SK-N-SH treated with all-trans-retinoic acid at 6 μM for 48 hours (cell line): ENCODE measurements at regions not wholly inside any gene's neighbourhood (a gene's known extent, or its start where the extent isn't known, plus 50 kb on each side); places are given as distances from the start of the nearest gene placed in this dataset.

Source experiments
- ATAC-seq: fragments of 200-7000 bp; cut with Tn5 transposase; 3 replicates; pipeline ENCODE4 v1.9.1; 2020; ENCODE audit warnings: mild to moderate bottlenecking, moderate library complexity
- ARNTL ChIP-seq: fragments of 450-650 bp; formaldehyde crosslinking; IDR thresholded peaks from 2 replicates; pipeline ENCODE4 v1.5.0; 2020; ENCODE audit warnings: low read depth, mild to moderate bottlenecking, moderate library complexity, borderline replicate concordance
- BACH2 ChIP-seq: fragments of 250-450 bp; sonication (Bioruptor Pico); IDR thresholded peaks from 2 replicates; pipeline ENCODE4 v1.9.0; 2021; ENCODE audit warnings: mild to moderate bottlenecking, borderline replicate concordance
- CSRNP3 ChIP-seq: fragments of 250-450 bp; sonication (Bioruptor Pico); IDR thresholded peaks from 2 replicates; pipeline ENCODE4 v1.5.1; 2021; ENCODE audit warnings: mild to moderate bottlenecking, moderate library complexity
- ESRRG ChIP-seq: fragments of 250-450 bp; sonication (Bioruptor Pico); IDR thresholded peaks from 2 replicates; pipeline ENCODE4 v1.6.1; 2021; ENCODE audit warnings: mild to moderate bottlenecking
- GLIS3 ChIP-seq: fragments of 250-450 bp; sonication (Bioruptor Pico); IDR thresholded peaks from 2 replicates; pipeline ENCODE4 v1.5.0; 2020; ENCODE audit warnings: mild to moderate bottlenecking, moderate library complexity
- ISL1 ChIP-seq: fragments of 250-450 bp; sonication (Bioruptor Pico); IDR thresholded peaks from 2 replicates; pipeline ENCODE4 v2.1.2; 2022; ENCODE audit warnings: mild to moderate bottlenecking, moderate library complexity
- OSR1 ChIP-seq: fragments of 250-450 bp; sonication (Bioruptor Pico); IDR thresholded peaks from 2 replicates; pipeline ENCODE4 v1.8.0; 2022; ENCODE audit warnings: moderate library complexity, mild to moderate bottlenecking, inconsistent platforms
- PATZ1 ChIP-seq: fragments of 250-450 bp; sonication (Bioruptor Pico); IDR thresholded peaks from 2 replicates; pipeline ENCODE4 v1.8.0; 2020; ENCODE audit warnings: mild to moderate bottlenecking, moderate library complexity, borderline replicate concordance
- PPARA ChIP-seq: fragments of 250-450 bp; sonication (Bioruptor Pico); IDR thresholded peaks from 2 replicates; pipeline ENCODE4 v1.5.0; 2020; ENCODE audit warnings: mild to moderate bottlenecking, borderline replicate concordance
- RARB ChIP-seq: fragments of 250-450 bp; sonication (Bioruptor Pico); IDR thresholded peaks from 2 replicates; pipeline ENCODE4 v1.8.0; 2021; ENCODE audit warnings: mild to moderate bottlenecking, moderate library complexity
- SNAI2 ChIP-seq: fragments of 250-450 bp; sonication (Bioruptor Pico); IDR thresholded peaks from 2 replicates; pipeline ENCODE4 v1.5.0; 2020; ENCODE audit warnings: mild to moderate bottlenecking, moderate library complexity
- TCF4 ChIP-seq: fragments of 250-450 bp; sonication (Bioruptor Pico); IDR thresholded peaks from 2 replicates; pipeline ENCODE4 v1.8.0; 2021; ENCODE audit warnings: mild to moderate bottlenecking, moderate library complexity, borderline replicate concordance
- TOX ChIP-seq: fragments of 250-450 bp; sonication (Bioruptor Pico); IDR thresholded peaks from 2 replicates; pipeline ENCODE4 v1.8.0; 2021; ENCODE audit warnings: mild to moderate bottlenecking, moderate library complexity, borderline replicate concordance
- TSHZ2 ChIP-seq: fragments of 250-450 bp; sonication (Bioruptor Pico); IDR thresholded peaks from 2 replicates; pipeline ENCODE4 v1.5.0; 2020; ENCODE audit warnings: mild to moderate bottlenecking, moderate library complexity
- ZC3H10 ChIP-seq: fragments of 250-450 bp; sonication (Bioruptor Pico); IDR thresholded peaks from 2 replicates; pipeline ENCODE4 v1.5.1; 2021; ENCODE audit warnings: mild to moderate bottlenecking, moderate library complexity
- ZFP3 ChIP-seq: fragments of 250-450 bp; sonication (Bioruptor Pico); IDR thresholded peaks from 2 replicates; pipeline ENCODE4 v1.5.0; 2020; ENCODE audit warnings: mild to moderate bottlenecking, moderate library complexity
- ZFP30 ChIP-seq: fragments of 450-650 bp; formaldehyde crosslinking; IDR thresholded peaks from 2 replicates; pipeline ENCODE4 v1.5.0; 2022; ENCODE audit warnings: mild to moderate bottlenecking, moderate library complexity
- ZNF565 ChIP-seq: fragments of 450-650 bp; formaldehyde crosslinking; conservative IDR thresholded peaks from 2 replicates; pipeline ENCODE4 v1.5.0; 2020; ENCODE audit warnings: low read depth, mild to moderate bottlenecking, moderate library complexity
- ZNF70 ChIP-seq: fragments of 450-650 bp; formaldehyde crosslinking; IDR thresholded peaks from 2 replicates; pipeline ENCODE4 v1.5.0; 2020; ENCODE audit warnings: mild to moderate bottlenecking, moderate library complexity
- ZNF8 ChIP-seq: fragments of 450-650 bp; formaldehyde crosslinking; IDR thresholded peaks from 2 replicates; pipeline ENCODE4 v1.5.0; 2020; ENCODE audit warnings: mild to moderate bottlenecking, moderate library complexity

- no peak for ATAC-seq
- TF ChIP-seq ZNF70 (CRISPR knock-in tag), result no peak
- no peak for TF ChIP-seq CSRNP3 (CRISPR knock-in tag)
- TF ChIP-seq ESRRG (CRISPR knock-in tag), result no peak
- TF ChIP-seq ISL1 (CRISPR knock-in tag), result no peak
Observed at GRCh38 chr7:52723606-52724005, 311.8 kb upstream of the POM121L12 start.

GRCh38 chr7:52720856-52721255 is 314.6 kb upstream of the POM121L12 start:
- no peak for ATAC-seq
- TF ChIP-seq OSR1, result no peak
- TF ChIP-seq, all 23 proteins: peak for 0

GRCh38 chr7:52719677-52720076 is 315.8 kb upstream of the POM121L12 start:
- ATAC-seq, result no peak
- TF ChIP-seq TSHZ2 (CRISPR knock-in tag) (no peak), ZFP3 (CRISPR knock-in tag) (no peak), ZNF8 (CRISPR knock-in tag) (no peak), TOX (no peak), ZFP30 (CRISPR knock-in tag) (no peak), RARB (CRISPR knock-in tag) (no peak), PATZ1 (CRISPR knock-in tag) (no peak), SNAI2 (no peak), PPARA (CRISPR knock-in tag) (no peak), OSR1 (no peak), BACH2 (CRISPR knock-in tag) (no peak)
- TF ChIP-seq, all 23 proteins: peak for 0

- TF ChIP-seq ARNTL (CRISPR knock-in tag), result no peak
- TF ChIP-seq RARB (CRISPR knock-in tag), result no peak
- TF ChIP-seq ZNF565 (CRISPR knock-in tag), result no peak
- no peak for TF ChIP-seq GLIS3
- TF ChIP-seq ZNF8 (CRISPR knock-in tag), result no peak
- TF ChIP-seq CSRNP3 (CRISPR knock-in tag), result no peak
- no peak for TF ChIP-seq ZC3H10 (CRISPR knock-in tag)
- no peak for TF ChIP-seq ZNF70 (CRISPR knock-in tag)
- TF ChIP-seq BACH2 (CRISPR knock-in tag), result no peak
- TF ChIP-seq ESRRG (CRISPR knock-in tag), result no peak
- no peak for TF ChIP-seq ZFP30 (CRISPR knock-in tag)
- TF ChIP-seq SNAI2, result no peak
- TF ChIP-seq TCF4 (CRISPR knock-in tag), result no peak
- ATAC-seq, result no peak
Observed at GRCh38 chr7:52715701-52716100, 319.7 kb upstream of the POM121L12 start.

GRCh38 chr7:52712938-52713337 is 322.5 kb upstream of the POM121L12 start:
- TF ChIP-seq RARB (CRISPR knock-in tag), result no peak
- TF ChIP-seq BACH2 (CRISPR knock-in tag), result no peak
- TF ChIP-seq TOX, result no peak
- TF ChIP-seq ZFP30 (CRISPR knock-in tag), result no peak
- no peak for TF ChIP-seq ZNF8 (CRISPR knock-in tag)
- TF ChIP-seq ZC3H10 (CRISPR knock-in tag), result no peak
- TF ChIP-seq CSRNP3 (CRISPR knock-in tag), result no peak
- TF ChIP-seq TCF4 (CRISPR knock-in tag), result no peak
- ATAC-seq, result no peak
